H1 (cell line): ENCODE measurements at regions not wholly inside any gene's neighbourhood (a gene's known extent, or its start where the extent isn't known, plus 50 kb on each side); places are given as distances from the start of the nearest gene placed in this dataset.

ENCODE experiments used
- CTCF ChIA-PET: fragments of 300-600 bp; sonication (Branson Sonifier 250); formaldehyde crosslinking; loops from one replicate; lab custom pipeline; 2021; ENCODE audit not compliant: partially characterized antibody; lab: Charles Lee
- POLR2A ChIA-PET: fragments of 300-600 bp; sonication (Branson Sonifier 250); formaldehyde crosslinking; loops from one replicate; lab custom pipeline; 2021; ENCODE audit warnings: inconsistent platforms; ENCODE audit not compliant: partially characterized antibody; lab: Charles Lee
- DNase-seq, 2 experiments: peaks; one replicate each; pipeline versions ENCODE4 v3.0.0 to v3.0.0-alpha.2; 2010 to 2022; ENCODE audit warnings: low spot score in 2 of 2, low read depth in 1 of 2, mixed read lengths in 1 of 2
- FAIRE-seq: peaks from 2 replicates; lab custom pipeline; 2011; peaks lifted over from hg19 to GRCh38; lab: Jason Lieb, UNC
- H2AFZ ChIP-seq: 2 replicates; pipeline ENCODE4 v1.8.1; 2012; ENCODE audit warnings: low read length, inconsistent platforms
- H2AK5ac ChIP-seq: 2 replicates; pipeline ENCODE4 v1.6.1; 2013; ENCODE audit warnings: low read depth, low read length
- H2BK120ac ChIP-seq: replicated peaks from 2 replicates; pipeline ENCODE3; 2013; ENCODE audit warnings: low read depth, low read length, inconsistent platforms
- H2BK12ac ChIP-seq: 2 replicates; pipeline ENCODE4 v1.6.1; 2013; ENCODE audit warnings: low read depth, low read length
- H2BK15ac ChIP-seq: 2 replicates; pipeline ENCODE4 v1.6.1; 2013; ENCODE audit warnings: low read length
- H2BK20ac ChIP-seq: 2 replicates; pipeline ENCODE4 v1.6.1; 2013; ENCODE audit warnings: low read length
- H2BK5ac ChIP-seq: 2 replicates; pipeline ENCODE4 v1.6.1; 2013; ENCODE audit warnings: low read depth, low read length
- H3K14ac ChIP-seq: 2 replicates; pipeline ENCODE4 v1.6.1; 2013; ENCODE audit warnings: inconsistent platforms; ENCODE audit not compliant: insufficient read length
- H3K18ac ChIP-seq: 2 replicates; pipeline ENCODE4 v1.6.1; 2013; ENCODE audit warnings: low read length; ENCODE audit errors: extremely low read depth
- H3K23ac ChIP-seq: 2 replicates; pipeline ENCODE4 v1.6.1; 2013; ENCODE audit warnings: inconsistent platforms; ENCODE audit not compliant: insufficient read length
- H3K23me2 ChIP-seq: 2 replicates; pipeline ENCODE4 v1.6.1; 2013; ENCODE audit warnings: low read depth, low read length
- H3K27ac ChIP-seq: 2 replicates; pipeline ENCODE4 v1.6.1; 2011; ENCODE audit warnings: low read depth, low read length, inconsistent platforms
- H3K27me3 ChIP-seq, 4 experiments: replicated peaks in 1 of 4; 1 replicate in 1 of 4; 2 replicates in 3 of 4; pipeline versions ENCODE4 v1.6.1 to v1.8.1; 2011 to 2013; ENCODE audit warnings: low read length in 3 of 4, mild to moderate bottlenecking in 3 of 4, inconsistent platforms in 2 of 4, mixed read lengths in 2 of 4, moderate library complexity in 1 of 4; ENCODE audit not compliant: control insufficient read depth in 3 of 4, insufficient read depth in 3 of 4; ENCODE audit errors: extremely low read depth in 1 of 4
- H3K36me3 ChIP-seq, 4 experiments: 2 replicates each; pipeline versions ENCODE4 v1.6.1 to v1.8.1; 2011 to 2013; ENCODE audit warnings: mild to moderate bottlenecking in 4 of 4, low read length in 3 of 4, moderate library complexity in 2 of 4, control low read depth in 1 of 4, inconsistent platforms in 1 of 4; ENCODE audit not compliant: insufficient read depth in 4 of 4, control insufficient read depth in 2 of 4
- H3K4ac ChIP-seq: replicated peaks from 2 replicates; pipeline ENCODE3; 2013; ENCODE audit warnings: low read length, low read depth, mixed read lengths, inconsistent platforms; ENCODE audit not compliant: insufficient read length
- H3K4me1 ChIP-seq, 4 experiments: replicated peaks in 1 of 4; 1 replicate in 1 of 4; 2 replicates in 3 of 4; pipeline versions ENCODE4 v1.6.1 to v1.8.1; 2011 to 2013; ENCODE audit warnings: low read length in 3 of 4, inconsistent platforms in 2 of 4, mixed read lengths in 1 of 4; ENCODE audit not compliant: insufficient read depth in 4 of 4, control insufficient read depth in 3 of 4
- H3K4me2 ChIP-seq, 2 experiments: 2 replicates each; pipeline versions ENCODE4 v1.6.1 to v1.8.1; 2011 to 2013; ENCODE audit warnings: low read depth in 2 of 2, low read length in 2 of 2, control low read depth in 1 of 2, inconsistent platforms in 1 of 2, mild to moderate bottlenecking in 1 of 2; ENCODE audit not compliant: insufficient read depth in 1 of 2
- H3K4me3 ChIP-seq, 4 experiments: fragments of 200-600, 300-600 bp in 1 of 4; sonication (generic), shearing (Covaris generic), sonication (Bioruptor Twin) in 1 of 4; 2 replicates each; pipeline versions ENCODE4 v1.5.1 to v1.8.1; 2011 to 2016; ENCODE audit warnings: low read length in 4 of 4, low read depth in 3 of 4, control low read depth in 2 of 4, inconsistent platforms in 2 of 4, mild to moderate bottlenecking in 2 of 4, mixed read lengths in 1 of 4, moderate library complexity in 1 of 4; ENCODE audit not compliant: insufficient read depth in 2 of 4; ENCODE audit errors: extremely low read depth in 1 of 4
- H3K56ac ChIP-seq: replicated peaks from 2 replicates; pipeline ENCODE3; 2013; ENCODE audit warnings: low read depth, mild to moderate bottlenecking, mixed read lengths, low read length, inconsistent platforms; ENCODE audit not compliant: insufficient read length
- H3K79me1 ChIP-seq: 2 replicates; pipeline ENCODE4 v1.6.1; 2013; ENCODE audit warnings: low read depth, low read length, control low read depth
- H3K79me2 ChIP-seq, 2 experiments: 2 replicates each; pipeline versions ENCODE4 v1.6.1 to v1.8.1; 2012 to 2013; ENCODE audit warnings: low read length in 2 of 2, mild to moderate bottlenecking in 2 of 2, inconsistent platforms in 1 of 2; ENCODE audit not compliant: insufficient read depth in 2 of 2, control insufficient read depth in 1 of 2
- H3K9ac ChIP-seq, 4 experiments: replicated peaks in 1 of 4; 1 replicate in 1 of 4; 2 replicates in 3 of 4; pipeline versions ENCODE4 v1.6.1 to v1.8.1; 2011 to 2013; ENCODE audit warnings: low read depth in 3 of 4, low read length in 3 of 4, control low read depth in 2 of 4, mild to moderate bottlenecking in 2 of 4, moderate library complexity in 2 of 4, inconsistent platforms in 1 of 4; ENCODE audit errors: extremely low read depth in 1 of 4
- H3K9me3 ChIP-seq, 2 experiments: 2 replicates each; pipeline versions ENCODE4 v1.6.1 to v1.8.1; 2012 to 2013; ENCODE audit warnings: mild to moderate bottlenecking in 2 of 2, moderate library complexity in 2 of 2, control low read depth in 1 of 2, inconsistent platforms in 1 of 2, low read depth in 1 of 2, low read length in 1 of 2, mixed read lengths in 1 of 2; ENCODE audit not compliant: insufficient read depth in 2 of 2
- H4K20me1 ChIP-seq, 2 experiments: replicated peaks in 1 of 2; 2 replicates each; pipeline versions ENCODE3 to v1.8.1; 2011 to 2013; ENCODE audit warnings: inconsistent platforms in 2 of 2, low read length in 2 of 2, mild to moderate bottlenecking in 1 of 2; ENCODE audit not compliant: insufficient read depth in 2 of 2, control insufficient read depth in 1 of 2
- H4K5ac ChIP-seq: 2 replicates; pipeline ENCODE4 v1.6.1; 2013; ENCODE audit warnings: low read length, low read depth, mixed read lengths, inconsistent platforms; ENCODE audit not compliant: insufficient read length
- H4K8ac ChIP-seq: 2 replicates; pipeline ENCODE4 v1.8.0; 2013; ENCODE audit warnings: mild to moderate bottlenecking, moderate library complexity, low read length, inconsistent platforms; ENCODE audit not compliant: insufficient read depth; ENCODE audit errors: extremely low read depth
- H4K91ac ChIP-seq: replicated peaks from 2 replicates; pipeline ENCODE3; 2013; ENCODE audit warnings: low read length, mixed read lengths, inconsistent platforms; ENCODE audit not compliant: insufficient read length
- ASH2L ChIP-seq: fragments of 200-600, 300-600 bp; sonication (generic); IDR thresholded peaks from one replicate; pipeline ENCODE4 v1.7.1; 2017; ENCODE audit warnings: low read length
- ATF3 ChIP-seq: IDR thresholded peaks from 2 replicates; pipeline ENCODE4 v1.6.1; 2011; ENCODE audit warnings: low read depth, mild to moderate bottlenecking, low read length; ENCODE audit not compliant: insufficient read depth
- BCL11A ChIP-seq, 2 experiments: IDR thresholded peaks; one replicate each; pipeline ENCODE4 v1.6.1; 2011; ENCODE audit warnings: low read depth in 2 of 2, low read length in 2 of 2, mild to moderate bottlenecking in 2 of 2
- CREB1 ChIP-seq: IDR thresholded peaks from 2 replicates; pipeline ENCODE4 v1.6.1; 2012; ENCODE audit warnings: inconsistent platforms
- GTF2F1 ChIP-seq: IDR thresholded peaks from 2 replicates; pipeline ENCODE4 v1.6.1; 2012; ENCODE audit warnings: low read depth, low read length, improper control_type of control experiment, borderline replicate concordance
- KDM1A ChIP-seq: fragments of 200-600, 300-600 bp; sonication (generic); IDR thresholded peaks from 2 replicates; pipeline ENCODE4 v1.7.1; 2016; ENCODE audit warnings: mild to moderate bottlenecking, low read length, borderline replicate concordance
- KDM5A ChIP-seq: fragments of 200-600 bp; IDR thresholded peaks from 2 replicates; pipeline ENCODE4 v1.7.1; 2012; ENCODE audit warnings: mild to moderate bottlenecking, low read length, inconsistent platforms, mixed read lengths
- MAX ChIP-seq: IDR thresholded peaks from 2 replicates; pipeline ENCODE4 v1.6.1; 2012; ENCODE audit warnings: inconsistent platforms
- POU5F1 ChIP-seq: IDR thresholded peaks from 2 replicates; pipeline ENCODE4 v1.6.1; 2011; ENCODE audit warnings: low read depth, mild to moderate bottlenecking, low read length, moderate library complexity
- SP2 ChIP-seq: IDR thresholded peaks from 2 replicates; pipeline ENCODE4 v1.6.1; 2012; ENCODE audit warnings: mild to moderate bottlenecking, low read length, inconsistent platforms
- SP4 ChIP-seq: IDR thresholded peaks from 2 replicates; pipeline ENCODE4 v1.6.1; 2012; ENCODE audit warnings: low read length, inconsistent platforms
- TBP ChIP-seq: IDR thresholded peaks from 2 replicates; pipeline ENCODE4 v1.6.1; 2011; ENCODE audit warnings: low read depth, low read length, improper control_type of control experiment
- WGBS, 2 experiments: shearing (Covaris generic) in 1 of 2; methylation state at CpG; one replicate each; pipeline versions ENCODE4 v1.1.6 to v1.1.7; 2013 to 2015; ENCODE audit warnings: low lambda C conversion rate in 2 of 2, mixed read lengths in 2 of 2, inconsistent platforms in 1 of 2, low coverage in 1 of 2, missing lambda C conversion rate in 1 of 2; ENCODE audit not compliant: insufficient replicate concordance in 2 of 2, insufficient coverage in 1 of 2, insufficient read length in 1 of 2; ENCODE audit errors: extremely low coverage in 1 of 2, missing lambda C conversion rate in 1 of 2; 5-methylcytosine and 5-hydroxymethylcytosine counted together

- H3K36me3 ChIP-seq, result no peaks in the 10 kb centered on the region
- no peak overlapping the region for H3K27ac ChIP-seq
- H4K8ac ChIP-seq, result no peak overlapping the region
- no peak overlapping the region for H3K9ac ChIP-seq
- no peaks in the 10 kb centered on the region for H3K4me1 ChIP-seq
- no peak overlapping the region for H2BK12ac ChIP-seq
- no peak overlapping the region for H2AFZ ChIP-seq
- no peaks in the 10 kb centered on the region for H3K23me2 ChIP-seq
- no peak overlapping the region for H3K4me2 ChIP-seq
- H3K56ac ChIP-seq, result no peak overlapping the region
- H2BK20ac ChIP-seq, result no peak overlapping the region
- H3K18ac ChIP-seq, result no peak overlapping the region
- WGBS, 2 experiments, result 72% methylated on average over 1 of the region's 1 CpG; no CpG with 5 or more reads in 1 of the 2 experiments
- H3K4me3 ChIP-seq, result no peak overlapping the region
- no peak overlapping the region for H3K14ac ChIP-seq
- H3K23ac ChIP-seq, result no peak overlapping the region
- H4K5ac ChIP-seq, result no peak overlapping the region
- no peak for FAIRE-seq
- no peak overlapping the region for H4K91ac ChIP-seq
- no peaks in the 10 kb centered on the region for H3K27me3 ChIP-seq
- ChIA-PET CTCF (no interaction called here), POLR2A (no interaction called here)
- peaks cover 65 to 71% of the 10 kb centered on the region in 2 experiments for H3K9me3 ChIP-seq
- no peaks in the 10 kb centered on the region for H3K79me1 ChIP-seq
- no peak overlapping the region for H3K4ac ChIP-seq
- no peak overlapping the region for H2AK5ac ChIP-seq
- H3K79me2 ChIP-seq, result no peaks in the 10 kb centered on the region
- no peaks in the 10 kb centered on the region for H4K20me1 ChIP-seq
- no peak overlapping the region for H2BK120ac ChIP-seq
- DNase-seq, result no peak
- no peak overlapping the region for H2BK5ac ChIP-seq
- H2BK15ac ChIP-seq, result no peak overlapping the region
- TF ChIP-seq TBP (no peak), MAX (no peak), ATF3 (no peak), POU5F1 (no peak), GTF2F1 (no peak), SP2 (no peak), CREB1 (no peak), KDM1A (no peak), ASH2L (no peak), KDM5A (no peak), SP4 (no peak), BCL11A (IDR thresholded peaks at IDR 0.05; ENCODE audit: low read depth in 2 of 2, low read length in 2 of 2) (no peak)
Observed at GRCh38 chr22:47310601-47311000, 548.2 kb downstream of the TBC1D22A start.
